GM06990 (cell line): ENCODE measurements at regions not wholly inside any gene's neighbourhood (a gene's known extent, or its start where the extent isn't known, plus 50 kb on each side); places are given as distances from the start of the nearest gene placed in this dataset.
"Not testable (repeated sequence)": the region's sequence is repeated elsewhere in the genome, so short reads cannot be mapped to it uniquely, and the experiment has no call there.

Experiments
- DNase-seq: peaks from one replicate; pipeline ENCODE4 v3.0.0-alpha.2; 2011; ENCODE audit not compliant: insufficient read length; ENCODE audit errors: extremely low read depth
- H3K27me3 ChIP-seq: replicated peaks from 2 replicates; pipeline ENCODE4 v1.6.0; 2011; ENCODE audit warnings: low read length; ENCODE audit not compliant: control insufficient read depth, insufficient read depth
- H3K36me3 ChIP-seq: 2 replicates; pipeline ENCODE4 v1.5.1; 2011; ENCODE audit warnings: low read length; ENCODE audit not compliant: control insufficient read depth, insufficient read depth
- H3K4me3 ChIP-seq: replicated peaks from 2 replicates; pipeline ENCODE4 v1.5.1; 2011; ENCODE audit warnings: low read depth, mild to moderate bottlenecking, control low read depth, low read length
- TF ChIP-seq, protein P1 (sequence below): IDR thresholded peaks from 2 replicates; pipeline ENCODE4 v1.5.1; 2011; ENCODE audit warnings: low read length, control low read depth, mild to moderate bottlenecking, inconsistent platforms; ENCODE audit not compliant: insufficient read depth, poor library complexity, severe bottlenecking

DNA sequence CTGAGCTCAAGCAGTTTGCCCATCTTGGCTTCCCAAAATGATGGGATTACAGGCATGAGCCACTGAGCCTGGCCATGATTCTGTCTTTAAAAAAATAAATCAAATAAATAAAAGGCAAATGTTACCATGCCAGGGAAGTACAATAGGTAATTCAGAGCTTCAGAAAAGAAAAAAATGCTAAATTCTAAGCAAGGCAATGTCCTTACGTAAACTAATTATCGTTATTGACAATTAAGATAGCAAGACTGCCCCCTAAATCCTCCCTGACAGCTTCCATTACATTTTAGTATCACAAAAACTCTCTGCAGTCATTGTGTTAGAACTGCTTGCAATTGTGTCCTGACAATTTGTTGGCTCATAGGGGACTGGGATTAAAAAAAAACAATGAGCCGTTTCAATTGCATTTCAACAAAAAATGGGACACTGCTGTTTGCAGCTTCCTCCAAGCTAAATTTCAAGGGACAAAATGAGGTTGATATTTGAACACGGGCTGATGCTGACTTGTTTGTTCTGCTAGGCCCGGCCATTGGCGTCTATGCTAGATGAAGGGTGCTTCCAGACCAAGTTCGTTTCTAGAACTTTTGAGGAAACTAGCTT, 88.9 kb downstream of the MOGAT1 start:
- no peak overlapping the region for H3K4me3 ChIP-seq
- TF ChIP-seq, protein P1, sequence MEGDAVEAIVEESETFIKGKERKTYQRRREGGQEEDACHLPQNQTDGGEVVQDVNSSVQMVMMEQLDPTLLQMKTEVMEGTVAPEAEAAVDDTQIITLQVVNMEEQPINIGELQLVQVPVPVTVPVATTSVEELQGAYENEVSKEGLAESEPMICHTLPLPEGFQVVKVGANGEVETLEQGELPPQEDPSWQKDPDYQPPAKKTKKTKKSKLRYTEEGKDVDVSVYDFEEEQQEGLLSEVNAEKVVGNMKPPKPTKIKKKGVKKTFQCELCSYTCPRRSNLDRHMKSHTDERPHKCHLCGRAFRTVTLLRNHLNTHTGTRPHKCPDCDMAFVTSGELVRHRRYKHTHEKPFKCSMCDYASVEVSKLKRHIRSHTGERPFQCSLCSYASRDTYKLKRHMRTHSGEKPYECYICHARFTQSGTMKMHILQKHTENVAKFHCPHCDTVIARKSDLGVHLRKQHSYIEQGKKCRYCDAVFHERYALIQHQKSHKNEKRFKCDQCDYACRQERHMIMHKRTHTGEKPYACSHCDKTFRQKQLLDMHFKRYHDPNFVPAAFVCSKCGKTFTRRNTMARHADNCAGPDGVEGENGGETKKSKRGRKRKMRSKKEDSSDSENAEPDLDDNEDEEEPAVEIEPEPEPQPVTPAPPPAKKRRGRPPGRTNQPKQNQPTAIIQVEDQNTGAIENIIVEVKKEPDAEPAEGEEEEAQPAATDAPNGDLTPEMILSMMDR = no peak
- DNase-seq = no peak
- no peaks in the 10 kb centered on the region for H3K27me3 ChIP-seq
- no peaks in the 10 kb centered on the region for H3K36me3 ChIP-seq

DNA sequence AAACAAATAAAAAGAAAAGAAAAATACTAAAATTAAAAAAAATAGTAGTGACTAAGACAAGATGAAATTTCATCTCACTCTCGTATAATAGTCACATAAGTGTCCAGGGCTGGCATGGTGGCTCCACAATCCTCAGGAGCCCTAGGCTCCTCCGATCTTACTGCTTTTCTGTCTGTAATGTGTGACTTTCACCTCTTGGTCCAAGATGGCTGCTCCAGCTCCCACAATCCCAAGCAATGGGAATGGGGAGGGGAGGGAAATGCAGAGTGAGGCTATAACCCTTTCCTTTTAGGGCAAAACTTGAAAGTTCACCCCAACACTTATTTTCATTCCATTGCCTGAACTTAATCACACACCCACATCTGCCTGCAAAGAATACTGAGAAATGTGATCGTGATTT, 90.4 kb downstream of the MOGAT1 start:
- DNase-seq = no peak
- no peaks in the 10 kb centered on the region for H3K27me3 ChIP-seq
- TF ChIP-seq, protein P1 = no peak
- H3K36me3 ChIP-seq = no peaks in the 10 kb centered on the region
- H3K4me3 ChIP-seq = no peak overlapping the region

DNA sequence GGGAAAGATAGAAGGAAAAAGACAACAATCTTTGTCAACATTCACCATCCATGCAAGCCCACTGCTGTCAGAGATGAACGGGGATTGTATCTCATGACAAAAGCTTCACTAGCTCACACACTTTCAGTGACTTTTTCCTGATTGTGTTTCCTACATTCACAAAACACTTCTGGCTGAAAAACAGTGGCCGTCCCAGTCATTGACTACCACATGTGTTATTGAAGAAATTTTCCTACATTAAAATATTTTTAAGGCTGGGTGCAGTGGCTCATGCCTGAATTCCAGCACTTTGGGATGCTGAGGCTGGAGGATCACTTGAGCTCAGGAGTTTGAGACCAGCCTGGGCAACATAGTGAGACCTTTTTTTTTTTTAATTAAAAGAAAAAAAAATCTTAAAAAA, 90.9 kb downstream of the MOGAT1 start:
- TF ChIP-seq, protein P1 = no peak
- Histone ChIP-seq H3K36me3 (no peaks in the 10 kb centered on the region), H3K27me3 (no peaks in the 10 kb centered on the region), H3K4me3 (no peak overlapping the region)
- DNase-seq = no peak

DNA sequence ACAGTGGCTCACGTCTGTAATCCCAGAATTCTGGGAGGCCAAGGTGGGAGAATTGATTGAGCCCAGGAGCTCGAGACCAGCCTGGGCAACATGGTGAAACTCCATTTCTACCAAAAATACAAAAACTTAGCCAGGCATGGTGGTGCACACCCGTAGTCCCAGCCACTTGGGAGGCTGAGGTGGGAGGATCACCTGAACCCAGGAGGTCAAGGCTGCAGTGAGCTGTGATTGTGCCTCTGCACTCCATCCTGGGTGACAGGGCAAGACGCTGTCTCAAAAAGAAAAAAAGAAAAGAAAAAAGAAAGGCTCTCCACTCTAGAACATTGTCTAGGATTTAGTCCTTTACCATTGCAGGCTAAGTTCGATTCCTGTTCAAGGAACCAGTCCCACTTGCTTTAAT, 94.4 kb downstream of the MOGAT1 start:
- H3K4me3 ChIP-seq, H3K27me3 ChIP-seq, H3K36me3 ChIP-seq, DNase-seq: not testable (repeated sequence)

DNA sequence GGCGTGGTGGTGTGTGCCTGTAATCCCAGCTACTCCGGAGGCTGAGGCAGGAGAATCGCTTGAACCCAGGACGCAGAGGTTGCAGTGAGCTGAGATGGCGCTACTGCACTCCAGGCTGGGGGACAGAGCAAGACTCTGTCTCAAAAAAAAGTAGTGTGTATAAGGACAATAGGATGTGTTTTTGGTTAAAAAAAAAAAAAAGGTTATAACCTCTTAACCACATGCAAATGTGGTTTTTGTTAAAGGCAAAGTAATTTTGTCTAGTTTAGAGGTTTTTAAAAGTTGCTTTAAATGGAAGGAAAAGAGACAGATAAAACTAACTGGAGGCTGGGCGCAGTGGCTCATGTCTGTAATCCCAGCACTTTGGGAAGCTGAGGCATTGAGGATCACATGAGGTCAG, 92.8 kb upstream of the ACSL3 start:
- not testable (repeated sequence) for DNase-seq, H3K27me3 ChIP-seq, H3K4me3 ChIP-seq, H3K36me3 ChIP-seq

DNA sequence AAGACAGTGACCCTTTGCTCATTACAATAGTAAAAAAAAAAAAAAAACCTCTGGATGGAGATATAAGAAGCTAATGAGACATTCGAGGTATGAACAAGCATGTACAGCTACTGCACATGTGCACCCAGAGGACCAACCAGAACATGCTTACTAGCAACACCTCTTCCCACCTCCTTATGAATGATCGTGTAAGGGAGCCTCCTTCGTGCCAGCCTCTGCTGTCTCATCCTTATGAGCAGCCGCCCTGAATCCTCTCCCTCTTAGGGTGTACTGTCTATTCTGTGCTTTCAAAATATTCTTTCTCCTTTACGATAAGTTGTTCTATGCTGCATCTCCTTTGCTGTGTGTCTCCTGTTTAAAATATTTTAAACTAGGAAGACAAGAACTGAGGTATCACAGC, 91.4 kb upstream of the ACSL3 start:
- TF ChIP-seq, protein P1 = no peak
- H3K4me3 ChIP-seq = no peak overlapping the region
- DNase-seq = no peak
- no peaks in the 10 kb centered on the region for H3K27me3 ChIP-seq
- H3K36me3 ChIP-seq = no peaks in the 10 kb centered on the region

DNA sequence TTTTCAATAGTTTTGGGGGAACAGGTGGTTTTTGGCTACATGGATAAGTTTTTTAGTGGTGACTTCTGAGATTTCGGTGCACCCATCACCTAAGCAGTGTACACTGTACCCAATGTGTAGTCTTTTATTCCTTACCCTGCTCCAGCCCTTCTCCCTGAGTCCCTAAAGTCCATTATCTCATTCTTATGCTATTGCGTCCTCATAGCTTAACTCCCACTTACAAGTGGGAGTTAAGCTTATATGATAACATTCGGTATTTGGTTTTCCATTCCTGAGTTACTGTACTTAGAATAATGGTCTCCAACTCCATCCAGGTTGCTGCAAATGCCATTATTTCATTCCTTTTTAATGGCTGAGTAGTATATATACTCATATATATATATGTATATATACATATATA, 90.9 kb upstream of the ACSL3 start:
- Histone ChIP-seq H3K27me3 (no peaks in the 10 kb centered on the region), H3K4me3 (no peak overlapping the region), H3K36me3 (no peaks in the 10 kb centered on the region)
- DNase-seq = no peak
- TF ChIP-seq, protein P1 = no peak
